ENCODE measurements at regions not wholly inside any gene's neighbourhood (a gene's known extent, or its start where the extent isn't known, plus 50 kb on each side); places are given as distances from the start of the nearest gene placed in this dataset.
"Not testable (repeated sequence)": the region's sequence is repeated elsewhere in the genome, so short reads cannot be mapped to it uniquely, and the experiment has no call there.

DNA sequence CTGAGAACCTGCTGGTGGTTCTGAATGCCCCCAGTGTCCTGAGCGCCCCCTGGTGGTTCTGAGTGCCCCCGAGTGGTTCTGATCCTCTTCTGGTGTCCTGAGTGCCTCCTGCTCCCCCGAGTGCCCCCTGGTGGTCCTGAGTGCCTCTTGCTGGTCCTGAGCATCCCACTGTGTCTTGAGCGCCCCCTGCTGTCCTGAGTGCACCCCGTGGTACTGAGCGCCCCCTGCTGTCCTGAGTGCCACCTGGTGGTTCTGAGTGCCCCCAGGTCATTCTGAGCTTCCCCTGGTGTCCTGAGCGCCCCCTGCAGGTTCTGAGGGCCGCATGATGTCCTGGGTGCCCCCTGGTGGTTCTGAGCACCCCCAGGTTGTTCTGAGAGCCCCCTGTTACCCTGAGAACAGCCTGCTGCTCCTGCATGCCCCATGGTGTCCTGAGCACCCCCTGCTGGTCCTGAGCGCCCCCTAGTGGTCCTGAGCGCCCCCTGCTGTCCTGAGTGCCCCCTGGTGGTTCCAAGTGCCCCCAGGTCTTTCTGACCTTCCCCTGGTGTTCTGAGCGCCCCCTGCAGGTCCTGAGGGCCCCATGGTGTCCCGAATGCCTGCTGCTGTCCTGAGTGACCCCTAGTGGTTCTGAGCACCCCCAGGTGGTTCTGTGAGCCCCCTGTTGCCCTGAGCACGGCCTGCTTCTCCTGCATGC, 1165.4 kb downstream of the TMEM121 start:
- no peak overlapping the region for H3K4me3 ChIP-seq (ENCODE audit: low read depth, low read length)
- DNase-seq (ENCODE audit: low read depth), result peak; percentile 77
- TF ChIP-seq CTCF (IDR thresholded peaks at IDR 0.05; ENCODE audit: low read depth, low read length), result peak; percentile 88
- no peak for TF ChIP-seq MYC (IDR thresholded peaks at IDR 0.05; ENCODE audit: low read depth, low read length)

DNA sequence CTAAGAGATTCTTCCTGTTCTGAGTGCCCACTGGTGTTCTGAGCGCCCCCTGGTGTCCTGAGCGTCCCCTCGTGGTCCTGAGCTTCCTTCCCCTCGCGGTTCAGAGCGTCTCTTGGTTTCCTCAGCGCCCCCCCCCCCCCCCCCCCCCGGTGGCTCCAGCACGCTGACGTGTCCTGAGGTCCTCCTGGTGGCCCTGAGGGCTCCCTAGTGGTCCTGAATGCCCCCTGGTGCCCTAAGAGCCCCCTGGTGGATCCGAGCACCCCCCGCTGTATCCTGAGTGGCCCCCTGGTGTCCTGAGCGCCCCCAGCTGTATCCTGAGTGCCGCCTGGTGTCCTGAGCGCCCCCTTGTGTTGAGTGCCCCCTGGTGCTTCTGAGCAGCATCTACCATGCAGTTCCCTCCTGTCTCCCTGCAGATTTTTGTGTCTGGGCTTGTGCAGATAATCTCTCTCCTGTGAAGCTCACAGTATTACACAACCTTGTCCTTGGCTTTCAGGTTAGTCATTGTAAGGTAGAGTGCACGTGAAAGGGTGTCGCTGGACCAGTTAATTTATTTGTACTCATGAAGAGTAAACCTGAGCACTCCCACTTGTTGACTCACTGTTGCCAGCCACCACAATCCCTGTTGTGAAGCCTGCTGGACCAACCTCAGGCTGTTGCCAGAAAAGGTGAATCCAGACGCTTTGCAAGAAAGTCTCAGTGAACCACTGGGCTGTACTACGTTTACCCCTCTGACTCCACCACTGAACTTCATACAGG, 1168.4 kb downstream of the TMEM121 start:
- TF ChIP-seq CTCF (IDR thresholded peaks at IDR 0.05; ENCODE audit: low read depth, low read length), result peak; percentile 87
- TF ChIP-seq, protein P1, sequence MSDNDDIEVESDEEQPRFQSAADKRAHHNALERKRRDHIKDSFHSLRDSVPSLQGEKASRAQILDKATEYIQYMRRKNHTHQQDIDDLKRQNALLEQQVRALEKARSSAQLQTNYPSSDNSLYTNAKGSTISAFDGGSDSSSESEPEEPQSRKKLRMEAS (IDR thresholded peaks at IDR 0.05; ENCODE audit: low read depth, low read length), result no peak
- H3K4me3 ChIP-seq (ENCODE audit: low read depth, low read length), result peak overlapping the region; percentile 11
- peak; percentile 81 for DNase-seq (ENCODE audit: low read depth)

DNA sequence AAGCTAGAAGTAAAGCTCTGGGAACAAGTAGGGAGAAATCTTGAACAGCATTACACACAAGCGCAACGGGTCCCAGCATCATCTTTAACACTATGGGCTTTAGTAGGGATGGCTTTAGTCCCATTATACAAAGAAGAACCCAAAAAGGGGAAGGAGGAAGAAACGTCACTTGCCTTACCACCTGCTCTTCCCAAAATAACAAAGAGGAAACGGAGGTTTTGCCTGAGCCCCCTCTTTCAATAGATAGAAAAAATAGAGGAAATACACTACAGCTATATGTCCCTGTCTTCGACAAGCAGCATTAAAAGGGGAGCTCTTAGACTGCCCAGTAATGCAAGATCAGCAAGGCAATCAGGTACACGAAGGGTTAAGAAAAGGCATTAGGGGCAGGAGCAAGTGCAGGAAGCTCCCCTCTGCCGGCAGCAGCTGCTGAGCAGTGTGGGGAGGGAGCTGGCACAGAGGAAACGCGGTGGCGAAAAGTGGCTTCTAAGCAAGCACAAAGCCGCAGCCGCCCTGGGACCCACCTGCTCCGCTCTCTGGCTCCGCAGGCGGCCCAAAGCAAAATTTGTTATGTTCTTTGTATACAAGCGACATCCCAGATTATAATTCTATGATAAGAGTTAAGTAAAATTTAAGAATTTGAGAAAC, 1172.4 kb downstream of the TMEM121 start:
- not testable (repeated sequence) for H3K4me3 ChIP-seq (ENCODE audit: low read depth, low read length)
- DNase-seq (ENCODE audit: low read depth), result peak; percentile 39

DNA sequence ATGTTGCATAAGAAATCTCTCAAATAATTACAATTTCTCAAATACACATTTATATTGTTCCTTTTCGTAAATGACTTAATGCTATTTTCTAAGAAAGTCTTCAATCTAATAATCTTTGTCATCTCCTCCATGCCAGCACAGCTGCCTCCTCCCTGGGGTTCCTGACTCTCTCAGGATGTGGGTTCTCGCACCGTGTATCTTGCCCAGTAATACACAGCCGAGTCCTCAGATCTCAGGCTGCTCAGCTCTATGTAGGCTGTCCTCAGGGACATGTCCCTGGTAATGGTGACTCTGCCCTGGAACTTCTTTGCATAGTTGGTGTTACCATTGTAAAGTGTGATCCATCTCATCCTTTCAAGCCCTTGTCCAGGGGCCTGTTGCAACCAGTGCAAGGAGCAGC, 1177.3 kb downstream of the TMEM121 start:
- H3K4me3 ChIP-seq (ENCODE audit: low read depth, low read length); DNase-seq (ENCODE audit: low read depth): not testable (repeated sequence)

- peak; percentile 11 for DNase-seq (ENCODE audit: low read depth)
These were observed 1180.1 kb downstream of the TMEM121 start for GRCh38 chr14:106706488-106706887.

DNA sequence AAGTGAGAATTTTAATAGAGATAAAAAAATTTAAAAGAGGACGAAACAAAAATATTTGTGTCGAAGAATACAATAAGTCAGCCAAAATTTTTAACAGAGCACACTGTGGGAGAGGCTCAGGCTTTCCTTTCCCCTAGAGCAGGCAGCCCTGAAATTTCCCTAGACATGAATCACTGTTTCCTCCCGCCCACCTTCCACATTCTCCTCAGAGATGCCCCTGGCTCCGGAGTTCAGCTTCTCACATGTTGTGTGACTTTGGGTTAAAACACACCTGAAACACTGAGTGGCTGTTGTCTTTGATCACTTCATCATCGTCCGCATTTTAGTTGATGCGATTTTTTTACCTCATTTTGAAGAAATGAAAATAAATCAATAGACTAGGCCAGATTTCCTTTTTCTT, 1183.8 kb downstream of the TMEM121 start:
- not testable (repeated sequence) for H3K4me3 ChIP-seq (ENCODE audit: low read depth, low read length); DNase-seq (ENCODE audit: low read depth)

More at GRCh38 chr14:106706488-106706887, 1180.1 kb downstream of the TMEM121 start:
- H3K4me3 ChIP-seq (ENCODE audit: low read depth, low read length), result not testable (repeated sequence)

- not testable (repeated sequence) for DNase-seq (ENCODE audit: low read depth); H3K4me3 ChIP-seq (ENCODE audit: low read depth, low read length)
These were observed 1186.1 kb downstream of the TMEM121 start for GRCh38 chr14:106712513-106712912.

GRCh38 chr14:106714446-106715428, 1188.4 kb downstream of the TMEM121 start:
- H3K4me3 ChIP-seq (ENCODE audit: low read depth, low read length); DNase-seq (ENCODE audit: low read depth): not testable (repeated sequence)

DNA sequence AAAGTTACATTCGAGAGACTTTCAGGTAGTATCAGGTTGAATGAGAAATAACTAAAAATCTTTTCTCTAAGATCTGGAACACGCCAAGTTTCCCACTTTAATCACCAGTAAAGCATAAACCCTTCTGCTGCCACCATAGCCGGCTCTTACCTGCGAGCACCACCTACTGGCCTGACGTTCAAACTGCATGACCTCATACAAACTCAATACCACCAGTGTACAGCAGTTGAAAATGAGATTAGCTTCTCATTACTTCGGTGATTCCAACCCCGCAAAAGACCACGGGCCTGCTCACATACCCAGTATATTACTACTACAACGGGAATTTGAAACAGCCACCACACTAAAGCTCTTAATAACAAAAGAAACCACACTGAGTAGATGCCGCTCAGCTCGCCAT, 1191.2 kb downstream of the TMEM121 start:
- not testable (repeated sequence) for H3K4me3 ChIP-seq (ENCODE audit: low read depth, low read length); DNase-seq (ENCODE audit: low read depth)

DNA sequence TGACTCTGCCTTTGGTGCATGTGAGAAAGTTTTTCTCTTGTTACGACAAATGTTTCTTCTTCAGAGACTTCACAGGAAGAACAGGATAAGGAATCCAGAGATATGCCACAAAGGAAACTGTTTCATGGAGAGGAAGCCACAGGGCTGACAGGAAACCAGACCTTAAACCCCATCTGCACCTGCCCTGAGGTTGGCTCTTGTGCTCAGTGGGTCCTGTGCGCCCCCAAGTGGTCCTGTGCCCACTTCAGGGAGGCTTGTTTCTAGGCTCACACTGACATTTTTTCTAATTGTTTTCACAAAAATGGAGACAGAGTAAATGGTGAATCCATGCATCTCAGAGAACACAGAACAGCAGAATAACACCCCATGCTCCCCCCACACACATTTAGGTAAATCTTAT, 1193.5 kb downstream of the TMEM121 start:
- peak; percentile 16 for DNase-seq (ENCODE audit: low read depth)
- H3K4me3 ChIP-seq (ENCODE audit: low read depth, low read length), result not testable (repeated sequence)

DNA sequence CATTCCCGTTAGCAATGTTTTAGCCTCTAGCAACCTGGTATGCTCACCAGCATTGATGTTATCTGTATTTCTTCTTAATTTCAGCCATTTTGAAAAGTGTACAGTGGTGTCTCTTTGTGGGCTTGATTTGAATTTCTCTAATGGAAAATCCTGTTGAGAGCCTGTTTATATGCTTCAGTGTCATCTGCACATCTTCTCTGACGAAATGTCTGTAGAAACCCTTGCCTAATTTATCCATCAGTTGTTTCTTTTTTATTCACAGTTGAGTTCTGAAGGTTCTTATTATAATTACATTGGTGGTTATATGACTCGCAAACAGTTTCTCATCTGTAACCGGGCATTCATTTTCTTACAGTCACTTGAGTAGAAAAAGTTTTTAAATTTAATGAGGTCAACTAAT, 1195.5 kb downstream of the TMEM121 start:
- not testable (repeated sequence) for DNase-seq (ENCODE audit: low read depth); H3K4me3 ChIP-seq (ENCODE audit: low read depth, low read length)

DNA sequence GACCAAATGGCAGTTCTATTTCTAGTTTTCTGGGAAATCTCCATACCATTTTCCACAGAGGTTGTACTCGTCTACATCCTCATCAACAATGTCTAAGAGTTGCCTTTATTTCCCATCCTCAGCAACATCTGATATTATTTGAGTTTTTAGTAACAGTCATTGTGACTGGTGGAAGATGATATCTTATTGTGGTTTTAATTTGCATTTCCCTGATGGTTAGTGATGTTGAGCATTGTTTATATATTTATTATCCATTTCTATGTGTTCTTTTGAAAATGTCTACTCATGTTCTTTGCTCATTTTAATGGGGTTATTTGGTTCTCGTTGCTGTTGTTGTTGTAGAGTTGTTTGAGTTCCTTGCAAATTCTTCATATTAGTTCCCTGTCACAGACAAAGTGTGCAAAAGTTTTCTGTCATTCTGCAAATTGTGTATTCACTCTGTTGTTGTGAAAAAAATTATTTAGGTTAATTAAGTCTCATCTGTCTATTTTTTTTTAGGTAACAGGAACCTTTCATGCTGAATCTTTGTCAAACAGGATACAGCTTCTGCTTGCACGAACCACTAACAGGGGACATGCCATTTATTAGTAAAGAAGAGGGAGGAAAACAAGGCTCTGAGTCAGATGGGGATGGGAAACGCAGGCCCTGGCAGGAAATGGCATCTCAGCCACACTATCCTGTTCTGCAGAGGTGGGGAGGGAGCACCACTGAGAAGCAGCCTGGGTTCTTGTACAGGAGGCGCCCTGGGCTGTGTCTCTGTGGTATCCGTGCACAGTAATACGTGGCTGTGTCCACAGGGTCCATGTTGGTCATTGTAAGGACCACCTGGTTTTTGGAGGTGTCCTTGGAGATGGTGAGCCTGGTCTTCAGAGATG, 1196.7 kb downstream of the TMEM121 start:
- H3K4me3 ChIP-seq (ENCODE audit: low read depth, low read length); DNase-seq (ENCODE audit: low read depth): not testable (repeated sequence)

All from NB4 (cell line).